Uterus (tissue), 2 donors: ENCODE measurements at regions not wholly inside any gene's neighbourhood (a gene's known extent, or its start where the extent isn't known, plus 50 kb on each side); places are given as distances from the start of the nearest gene placed in this dataset.

Source experiments
- POLR2A ChIP-seq, 2 donors: fragments of 450-650 bp; IDR thresholded peaks; one replicate each; pipeline ENCODE4 v1.6.1; 2016; ENCODE audit warnings: antibody characterized with exemption in 2 of 2, mild to moderate bottlenecking in 1 of 2, moderate library complexity in 1 of 2
- TF ChIP-seq, protein P1 (sequence below), 4 experiments: fragments of 200-600 bp in 2 of 4; fragments of 450-650 bp in 2 of 4; sonication (generic) in 2 of 4; IDR thresholded peaks; one replicate each; pipeline ENCODE4 v1.5.1; 2016 to 2019; ENCODE audit warnings: antibody characterized with exemption in 4 of 4, mild to moderate bottlenecking in 2 of 4, moderate library complexity in 1 of 4

DNA sequence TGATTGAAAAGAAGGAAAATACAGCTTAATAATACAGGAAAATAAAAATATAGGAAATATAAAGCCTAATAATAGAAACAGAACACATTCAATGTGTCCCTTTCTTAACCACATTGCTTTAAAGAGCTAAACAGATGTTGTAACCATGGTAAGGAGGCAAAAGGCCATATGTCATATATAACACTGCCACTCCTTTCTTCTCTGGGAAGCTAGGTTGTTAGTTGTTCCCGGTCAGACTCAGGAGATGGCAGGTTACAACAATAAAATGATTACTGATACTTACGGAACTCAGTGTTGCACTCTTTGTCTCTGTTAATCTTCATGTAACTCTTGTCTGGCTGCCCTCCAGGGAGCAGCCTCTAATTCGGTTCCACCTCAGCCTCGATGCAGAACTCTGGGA is 134.7 kb upstream of the PGR start:
- TF ChIP-seq, protein P1, sequence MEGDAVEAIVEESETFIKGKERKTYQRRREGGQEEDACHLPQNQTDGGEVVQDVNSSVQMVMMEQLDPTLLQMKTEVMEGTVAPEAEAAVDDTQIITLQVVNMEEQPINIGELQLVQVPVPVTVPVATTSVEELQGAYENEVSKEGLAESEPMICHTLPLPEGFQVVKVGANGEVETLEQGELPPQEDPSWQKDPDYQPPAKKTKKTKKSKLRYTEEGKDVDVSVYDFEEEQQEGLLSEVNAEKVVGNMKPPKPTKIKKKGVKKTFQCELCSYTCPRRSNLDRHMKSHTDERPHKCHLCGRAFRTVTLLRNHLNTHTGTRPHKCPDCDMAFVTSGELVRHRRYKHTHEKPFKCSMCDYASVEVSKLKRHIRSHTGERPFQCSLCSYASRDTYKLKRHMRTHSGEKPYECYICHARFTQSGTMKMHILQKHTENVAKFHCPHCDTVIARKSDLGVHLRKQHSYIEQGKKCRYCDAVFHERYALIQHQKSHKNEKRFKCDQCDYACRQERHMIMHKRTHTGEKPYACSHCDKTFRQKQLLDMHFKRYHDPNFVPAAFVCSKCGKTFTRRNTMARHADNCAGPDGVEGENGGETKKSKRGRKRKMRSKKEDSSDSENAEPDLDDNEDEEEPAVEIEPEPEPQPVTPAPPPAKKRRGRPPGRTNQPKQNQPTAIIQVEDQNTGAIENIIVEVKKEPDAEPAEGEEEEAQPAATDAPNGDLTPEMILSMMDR (IDR thresholded peaks at IDR 0.05): no peak
- no peak for TF ChIP-seq POLR2A (IDR thresholded peaks at IDR 0.05)
